ENCODE measurements at regions not wholly inside any gene's neighbourhood (a gene's known extent, or its start where the extent isn't known, plus 50 kb on each side); places are given as distances from the start of the nearest gene placed in this dataset.

DNA sequence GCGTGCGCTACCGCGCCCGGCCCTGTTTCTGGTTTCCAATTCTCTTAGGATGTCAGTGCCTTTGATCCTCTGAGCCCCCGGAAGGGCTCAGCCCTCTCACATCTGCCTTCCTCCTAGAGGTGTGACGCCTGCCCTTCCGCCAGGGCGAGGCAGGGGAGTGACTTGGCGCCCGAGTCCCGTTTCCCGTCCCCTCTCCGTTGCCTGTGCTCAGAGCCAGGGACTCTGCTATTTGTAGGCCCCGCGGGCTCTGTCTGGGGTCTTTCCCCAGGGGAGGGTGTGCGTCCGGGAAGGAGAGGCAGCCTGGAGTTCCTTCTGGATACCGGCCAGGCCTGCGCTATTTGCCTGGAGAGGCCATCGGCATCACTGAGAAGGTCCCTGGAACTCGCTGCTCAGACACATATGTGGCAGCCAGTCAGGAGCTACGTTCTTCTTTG, 103.7 kb upstream of the TAF1B start:
- TF ChIP-seq ZFX (IDR thresholded peaks at IDR 0.05), result no peak
- TF ChIP-seq, protein P1, sequence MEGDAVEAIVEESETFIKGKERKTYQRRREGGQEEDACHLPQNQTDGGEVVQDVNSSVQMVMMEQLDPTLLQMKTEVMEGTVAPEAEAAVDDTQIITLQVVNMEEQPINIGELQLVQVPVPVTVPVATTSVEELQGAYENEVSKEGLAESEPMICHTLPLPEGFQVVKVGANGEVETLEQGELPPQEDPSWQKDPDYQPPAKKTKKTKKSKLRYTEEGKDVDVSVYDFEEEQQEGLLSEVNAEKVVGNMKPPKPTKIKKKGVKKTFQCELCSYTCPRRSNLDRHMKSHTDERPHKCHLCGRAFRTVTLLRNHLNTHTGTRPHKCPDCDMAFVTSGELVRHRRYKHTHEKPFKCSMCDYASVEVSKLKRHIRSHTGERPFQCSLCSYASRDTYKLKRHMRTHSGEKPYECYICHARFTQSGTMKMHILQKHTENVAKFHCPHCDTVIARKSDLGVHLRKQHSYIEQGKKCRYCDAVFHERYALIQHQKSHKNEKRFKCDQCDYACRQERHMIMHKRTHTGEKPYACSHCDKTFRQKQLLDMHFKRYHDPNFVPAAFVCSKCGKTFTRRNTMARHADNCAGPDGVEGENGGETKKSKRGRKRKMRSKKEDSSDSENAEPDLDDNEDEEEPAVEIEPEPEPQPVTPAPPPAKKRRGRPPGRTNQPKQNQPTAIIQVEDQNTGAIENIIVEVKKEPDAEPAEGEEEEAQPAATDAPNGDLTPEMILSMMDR (conservative IDR thresholded peaks at IDR 0.05), result no peak

DNA sequence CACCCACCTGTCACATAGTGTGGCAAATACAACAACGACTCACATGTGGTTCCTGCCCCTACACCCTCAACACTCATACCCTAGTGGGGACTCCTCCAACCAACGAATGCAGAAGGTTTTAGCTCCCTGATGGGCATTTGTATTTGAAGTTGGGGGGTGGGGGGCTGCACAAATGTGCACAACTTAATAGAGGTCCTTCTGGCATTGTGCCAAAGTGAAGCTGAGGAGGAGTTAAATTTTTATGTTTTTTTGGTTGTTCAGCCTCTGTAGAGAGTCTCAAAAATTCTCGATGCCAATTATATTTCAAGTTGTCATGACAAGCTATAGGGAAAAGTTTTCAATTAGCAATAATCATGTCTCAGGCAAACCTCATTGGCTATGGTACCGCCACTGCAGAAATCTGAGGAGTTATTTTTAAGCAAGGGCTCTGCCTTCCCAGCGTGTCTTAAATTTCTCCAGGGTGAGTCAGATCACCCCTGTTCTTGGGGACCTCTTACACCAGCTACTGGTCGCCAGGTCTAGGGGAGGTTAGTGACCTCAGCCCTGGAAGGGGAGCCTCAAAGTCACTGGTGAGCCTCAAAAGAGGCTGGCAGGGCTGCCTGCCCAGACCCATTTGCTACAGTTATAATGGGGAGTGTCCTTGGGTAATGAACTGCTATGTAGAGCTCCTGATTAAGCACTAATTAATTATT, 102.7 kb upstream of the TAF1B start:
- no peak for TF ChIP-seq ZFX (IDR thresholded peaks at IDR 0.05)
- TF ChIP-seq, protein P1 (conservative IDR thresholded peaks at IDR 0.05), result no peak
- no peak overlapping the region for H3K27ac ChIP-seq

More for the DNA sequence above, 103.7 kb upstream of the TAF1B start:
- no peak overlapping the region for H3K27ac ChIP-seq

DNA sequence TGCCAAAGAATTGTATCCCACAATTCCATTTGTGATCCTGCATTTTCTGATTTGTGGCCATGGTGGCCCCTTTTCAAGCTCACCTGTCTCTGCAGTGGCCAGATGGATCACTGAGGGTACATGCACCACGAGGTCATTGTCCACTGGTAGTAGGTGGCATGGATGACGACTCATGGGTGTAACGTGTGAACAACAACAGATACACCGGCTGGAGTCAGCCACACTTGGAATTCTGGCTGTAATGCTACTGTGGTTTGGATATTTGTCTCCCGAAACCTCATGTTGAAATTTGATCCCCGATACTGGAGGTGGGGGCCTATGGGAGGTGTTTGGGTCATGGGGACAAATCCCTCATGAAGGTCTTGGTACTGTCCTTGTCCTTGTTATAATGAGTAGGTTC, 102.2 kb upstream of the TAF1B start:
- no peak overlapping the region for H3K27ac ChIP-seq
- no peak for TF ChIP-seq ZFX (IDR thresholded peaks at IDR 0.05)
- TF ChIP-seq, protein P1 (conservative IDR thresholded peaks at IDR 0.05), result no peak

DNA sequence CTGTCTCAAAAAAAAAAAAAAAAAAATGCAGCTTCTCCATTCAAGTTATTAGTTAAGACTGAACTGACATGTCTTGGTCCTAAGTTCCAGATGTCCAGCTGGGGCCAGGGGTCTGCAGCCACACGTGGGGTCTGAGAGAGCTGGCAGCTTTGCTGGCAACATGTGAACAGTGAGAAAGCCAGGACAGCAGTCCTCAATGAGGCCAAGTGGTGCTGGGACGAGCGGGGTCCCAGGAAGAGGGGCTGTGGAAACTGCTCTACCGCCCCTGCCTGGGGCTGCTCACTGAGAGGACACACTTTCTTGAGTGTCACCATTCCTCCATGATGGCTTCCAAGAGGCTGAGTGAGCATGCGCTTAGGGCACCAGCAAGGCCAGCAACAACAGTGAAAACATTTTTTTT, 100.7 kb upstream of the TAF1B start:
- H3K27ac ChIP-seq, result no peak overlapping the region
- no peak for TF ChIP-seq ZFX (IDR thresholded peaks at IDR 0.05)
- TF ChIP-seq, protein P1 (conservative IDR thresholded peaks at IDR 0.05), result no peak

DNA sequence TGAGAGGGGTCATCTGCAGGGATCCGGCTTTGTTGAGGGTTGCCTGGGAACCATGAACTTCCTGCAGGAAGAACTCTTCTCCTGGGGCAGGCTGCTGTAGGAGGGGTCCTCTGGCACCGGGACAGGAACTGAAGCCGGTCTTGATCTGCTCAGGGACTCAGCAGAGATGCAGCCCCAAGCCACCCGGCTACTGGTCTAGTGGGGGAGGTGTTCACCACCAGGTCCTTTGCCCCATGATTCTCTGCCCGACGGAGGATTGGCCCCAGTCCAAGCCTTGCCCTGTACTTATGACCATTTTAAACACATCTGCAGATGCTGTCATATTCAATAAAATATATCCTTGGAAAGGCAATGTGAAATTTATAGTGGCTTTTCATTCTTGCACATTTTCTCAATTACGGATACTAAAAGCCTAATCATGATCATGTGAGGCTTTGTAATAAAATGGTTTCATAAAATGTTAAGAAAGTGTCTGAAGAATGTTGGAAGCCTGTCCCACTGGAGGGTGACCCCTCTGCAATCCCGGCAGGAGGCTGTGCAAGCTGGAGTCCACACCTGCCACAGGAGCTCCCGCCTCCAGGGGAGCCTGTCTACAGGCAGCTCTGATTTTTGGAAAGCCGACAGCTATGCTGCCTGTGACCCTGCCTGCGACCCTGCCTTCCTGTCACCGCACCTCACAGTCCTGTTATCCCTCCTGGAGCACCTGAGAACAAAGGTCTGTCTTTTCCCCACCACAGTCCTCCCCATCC, 98.8 kb upstream of the TAF1B start:
- H3K27ac ChIP-seq, result no peak overlapping the region
- TF ChIP-seq, protein P1 (conservative IDR thresholded peaks at IDR 0.05), result no peak
- TF ChIP-seq ZFX (IDR thresholded peaks at IDR 0.05), result no peak

DNA sequence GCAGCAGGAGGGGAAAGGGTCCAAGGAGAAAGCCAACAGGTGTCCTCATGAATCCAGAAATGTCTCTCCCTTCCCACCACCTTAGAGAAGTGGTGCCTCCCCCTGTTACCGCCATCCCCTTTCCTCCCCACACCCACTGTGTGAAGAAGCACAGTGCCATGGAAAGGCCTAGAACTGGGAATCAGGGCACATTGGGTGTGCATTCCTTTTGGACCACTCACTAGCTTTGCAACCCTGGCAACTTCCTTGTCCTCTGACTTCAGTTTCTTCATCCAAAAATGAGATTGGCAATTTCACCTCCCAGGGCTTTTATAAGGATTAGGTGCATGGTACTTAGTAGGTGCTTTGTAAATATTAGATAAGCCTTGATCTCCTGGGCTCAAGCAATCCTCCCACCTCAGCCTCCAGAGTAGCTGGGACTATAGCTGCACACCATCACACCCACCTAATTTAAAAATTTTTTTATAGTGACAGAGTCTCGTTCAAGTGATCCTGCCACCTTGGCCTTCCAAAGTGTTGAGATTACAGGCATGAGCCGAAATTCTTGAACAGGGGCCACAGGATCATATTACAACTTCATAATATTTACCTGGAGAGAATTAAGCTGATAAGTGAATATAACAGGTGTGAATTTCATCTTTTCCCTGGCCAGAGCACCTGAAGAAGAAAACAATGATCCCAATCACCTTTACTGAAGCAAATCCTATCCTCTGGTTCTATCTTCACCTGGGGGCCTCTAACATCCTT, 97.9 kb upstream of the TAF1B start:
- no peak overlapping the region for H3K27ac ChIP-seq

More for the DNA sequence above, 97.9 kb upstream of the TAF1B start:
- TF ChIP-seq, protein P1 (conservative IDR thresholded peaks at IDR 0.05), result no peak
- TF ChIP-seq ZFX (IDR thresholded peaks at IDR 0.05), result no peak

Data from C4-2B (cell line).